ENCODE measurements at regions not wholly inside any gene's neighbourhood (a gene's known extent, or its start where the extent isn't known, plus 50 kb on each side); places are given as distances from the start of the nearest gene placed in this dataset.

- no peak for TF ChIP-seq RAD51 (IDR thresholded peaks at IDR 0.05)
- no peak for TF ChIP-seq NR2C2 (IDR thresholded peaks at IDR 0.05; ENCODE audit: borderline replicate concordance, control insufficient read depth, insufficient read length, low read depth)
- TF ChIP-seq CTCF (IDR thresholded peaks at IDR 0.05 in 2 of 3, conservative IDR thresholded peaks at IDR 0.05 in 1 of 3; ENCODE audit: control insufficient read depth in 2 of 3, extremely low read depth in 1 of 3, insufficient read depth in 1 of 3, low read depth in 3 of 3, low read length in 3 of 3), result no peak
- no peak for TF ChIP-seq TBL1XR1 (IDR thresholded peaks at IDR 0.05; ENCODE audit: low read depth, low read length)
- TF ChIP-seq RCOR1 (conservative IDR thresholded peaks at IDR 0.05; ENCODE audit: low read depth, low read length), result no peak
- TF ChIP-seq NRF1 (conservative IDR thresholded peaks at IDR 0.05; ENCODE audit: low read depth, low read length), result no peak
- TF ChIP-seq PAX8 (IDR thresholded peaks at IDR 0.05), result no peak
- TF ChIP-seq IKZF1 (conservative IDR thresholded peaks at IDR 0.05), result no peak
- no peak for TF ChIP-seq TCF12 (IDR thresholded peaks at IDR 0.05; ENCODE audit: low read depth, low read length)
- no peak for TF ChIP-seq ATF3 (IDR thresholded peaks at IDR 0.05; ENCODE audit: borderline replicate concordance, extremely low read depth, low read depth, low read length)
- no peak for TF ChIP-seq KAT2A (conservative IDR thresholded peaks at IDR 0.05; ENCODE audit: control insufficient read depth, low read depth, low read length)
- TF ChIP-seq JUND (IDR thresholded peaks at IDR 0.05; ENCODE audit: low read depth, low read length), result no peak
Measured at GRCh38 chr2:120907822-120908221, 172.2 kb downstream of the GLI2 start.
